ENCODE measurements at regions not wholly inside any gene's neighbourhood (a gene's known extent, or its start where the extent isn't known, plus 50 kb on each side); places are given as distances from the start of the nearest gene placed in this dataset.

DNA sequence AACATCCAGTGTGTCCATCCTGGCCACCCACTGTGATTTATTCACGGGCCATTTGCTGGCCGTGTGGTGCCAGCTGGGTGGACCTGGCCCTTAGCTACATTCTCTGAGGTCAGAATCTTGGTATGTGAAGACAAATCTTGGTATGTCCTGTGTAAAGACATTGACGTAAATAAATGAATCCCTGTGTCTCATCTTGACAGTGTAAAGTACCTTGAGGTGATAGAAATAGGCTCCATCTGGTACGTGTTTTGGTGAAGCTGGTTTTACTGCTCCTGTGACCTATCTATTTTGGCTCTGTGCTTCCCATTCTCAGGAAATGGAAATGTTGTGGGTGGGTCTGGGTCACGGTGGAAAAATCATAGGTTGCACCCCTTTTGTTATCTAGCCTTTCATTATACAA lies 245.4 kb upstream of the ANKH start:
- Histone ChIP-seq H3K9me3 (no peaks in the 10 kb centered on the region), H3K27ac (ENCODE audit: low read depth in 2 of 2, low read length in 1 of 2) (no peak overlapping the region), H3F3A (replicated peaks; ENCODE audit: insufficient read depth) (no peaks in the 10 kb centered on the region), H3K36me3 (replicated peaks in 1 of 2; ENCODE audit: control insufficient read depth in 1 of 2, insufficient read depth in 2 of 2, low read length in 1 of 2) (no peaks in the 10 kb centered on the region), H3K9ac (no peak overlapping the region), H3K27me3 (ENCODE audit: insufficient read depth) (no peaks in the 10 kb centered on the region; the same call in 1 of the 2 replicates), H3K9me2 (no peaks in the 10 kb centered on the region), H3K79me2 (ENCODE audit: insufficient read depth) (no peaks in the 10 kb centered on the region), H2AFZ (ENCODE audit: low read depth) (no peak overlapping the region), H3K4me1 (ENCODE audit: control insufficient read depth in 1 of 2, insufficient read depth in 2 of 2, low read depth in 1 of 2, low read length in 1 of 2) (no peaks in the 10 kb centered on the region; a peak in 1 of 4 replicates), H4K20me1 (ENCODE audit: insufficient read depth) (no peaks in the 10 kb centered on the region), H3K4me2 (no peak overlapping the region), H3K4me3 (ENCODE audit: low read depth in 2 of 2, low read length in 1 of 2) (no peak overlapping the region)
- 55% methylated on average over 5 of the region's 5 CpGs for WGBS (ENCODE audit: low lambda C conversion rate)
- ChIA-PET POLR2A (no interaction called here), CTCF (interaction anchor here (1.0 to 1.7 kb wide), 2 partner anchors 11 to 16 kb away, joined by 4 read pairs; no protein-coding TSS in a partner anchor)
- no peak for DNase-seq
- TF ChIP-seq, protein P1, sequence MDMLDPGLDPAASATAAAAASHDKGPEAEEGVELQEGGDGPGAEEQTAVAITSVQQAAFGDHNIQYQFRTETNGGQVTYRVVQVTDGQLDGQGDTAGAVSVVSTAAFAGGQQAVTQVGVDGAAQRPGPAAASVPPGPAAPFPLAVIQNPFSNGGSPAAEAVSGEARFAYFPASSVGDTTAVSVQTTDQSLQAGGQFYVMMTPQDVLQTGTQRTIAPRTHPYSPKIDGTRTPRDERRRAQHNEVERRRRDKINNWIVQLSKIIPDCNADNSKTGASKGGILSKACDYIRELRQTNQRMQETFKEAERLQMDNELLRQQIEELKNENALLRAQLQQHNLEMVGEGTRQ (IDR thresholded peaks at IDR 0.05; ENCODE audit: borderline replicate concordance, low read depth, low read length): no peak
- TF ChIP-seq, protein P2, sequence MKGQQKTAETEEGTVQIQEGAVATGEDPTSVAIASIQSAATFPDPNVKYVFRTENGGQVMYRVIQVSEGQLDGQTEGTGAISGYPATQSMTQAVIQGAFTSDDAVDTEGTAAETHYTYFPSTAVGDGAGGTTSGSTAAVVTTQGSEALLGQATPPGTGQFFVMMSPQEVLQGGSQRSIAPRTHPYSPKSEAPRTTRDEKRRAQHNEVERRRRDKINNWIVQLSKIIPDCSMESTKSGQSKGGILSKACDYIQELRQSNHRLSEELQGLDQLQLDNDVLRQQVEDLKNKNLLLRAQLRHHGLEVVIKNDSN (IDR thresholded peaks at IDR 0.05; ENCODE audit: borderline replicate concordance, low read depth): no peak
- TF ChIP-seq TEAD4 (IDR thresholded peaks at IDR 0.05; ENCODE audit: borderline replicate concordance, insufficient read depth): no peak
- TF ChIP-seq, protein P3, sequence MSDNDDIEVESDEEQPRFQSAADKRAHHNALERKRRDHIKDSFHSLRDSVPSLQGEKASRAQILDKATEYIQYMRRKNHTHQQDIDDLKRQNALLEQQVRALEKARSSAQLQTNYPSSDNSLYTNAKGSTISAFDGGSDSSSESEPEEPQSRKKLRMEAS (IDR thresholded peaks at IDR 0.05; ENCODE audit: low read depth): no peak
- TF ChIP-seq, protein P4, sequence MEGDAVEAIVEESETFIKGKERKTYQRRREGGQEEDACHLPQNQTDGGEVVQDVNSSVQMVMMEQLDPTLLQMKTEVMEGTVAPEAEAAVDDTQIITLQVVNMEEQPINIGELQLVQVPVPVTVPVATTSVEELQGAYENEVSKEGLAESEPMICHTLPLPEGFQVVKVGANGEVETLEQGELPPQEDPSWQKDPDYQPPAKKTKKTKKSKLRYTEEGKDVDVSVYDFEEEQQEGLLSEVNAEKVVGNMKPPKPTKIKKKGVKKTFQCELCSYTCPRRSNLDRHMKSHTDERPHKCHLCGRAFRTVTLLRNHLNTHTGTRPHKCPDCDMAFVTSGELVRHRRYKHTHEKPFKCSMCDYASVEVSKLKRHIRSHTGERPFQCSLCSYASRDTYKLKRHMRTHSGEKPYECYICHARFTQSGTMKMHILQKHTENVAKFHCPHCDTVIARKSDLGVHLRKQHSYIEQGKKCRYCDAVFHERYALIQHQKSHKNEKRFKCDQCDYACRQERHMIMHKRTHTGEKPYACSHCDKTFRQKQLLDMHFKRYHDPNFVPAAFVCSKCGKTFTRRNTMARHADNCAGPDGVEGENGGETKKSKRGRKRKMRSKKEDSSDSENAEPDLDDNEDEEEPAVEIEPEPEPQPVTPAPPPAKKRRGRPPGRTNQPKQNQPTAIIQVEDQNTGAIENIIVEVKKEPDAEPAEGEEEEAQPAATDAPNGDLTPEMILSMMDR (IDR thresholded peaks at IDR 0.05): no peak
- no peak for TF ChIP-seq YY1 (IDR thresholded peaks at IDR 0.05; ENCODE audit: low read depth)
- TF ChIP-seq, protein P5, sequence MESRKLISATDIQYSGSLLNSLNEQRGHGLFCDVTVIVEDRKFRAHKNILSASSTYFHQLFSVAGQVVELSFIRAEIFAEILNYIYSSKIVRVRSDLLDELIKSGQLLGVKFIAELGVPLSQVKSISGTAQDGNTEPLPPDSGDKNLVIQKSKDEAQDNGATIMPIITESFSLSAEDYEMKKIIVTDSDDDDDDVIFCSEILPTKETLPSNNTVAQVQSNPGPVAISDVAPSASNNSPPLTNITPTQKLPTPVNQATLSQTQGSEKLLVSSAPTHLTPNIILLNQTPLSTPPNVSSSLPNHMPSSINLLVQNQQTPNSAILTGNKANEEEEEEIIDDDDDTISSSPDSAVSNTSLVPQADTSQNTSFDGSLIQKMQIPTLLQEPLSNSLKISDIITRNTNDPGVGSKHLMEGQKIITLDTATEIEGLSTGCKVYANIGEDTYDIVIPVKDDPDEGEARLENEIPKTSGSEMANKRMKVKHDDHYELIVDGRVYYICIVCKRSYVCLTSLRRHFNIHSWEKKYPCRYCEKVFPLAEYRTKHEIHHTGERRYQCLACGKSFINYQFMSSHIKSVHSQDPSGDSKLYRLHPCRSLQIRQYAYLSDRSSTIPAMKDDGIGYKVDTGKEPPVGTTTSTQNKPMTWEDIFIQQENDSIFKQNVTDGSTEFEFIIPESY (IDR thresholded peaks at IDR 0.05; ENCODE audit: borderline replicate concordance, low read depth): no peak
- no peak for TF ChIP-seq MEF2A (IDR thresholded peaks at IDR 0.05; ENCODE audit: borderline replicate concordance, low read depth)
- TF ChIP-seq CHD2 (IDR thresholded peaks at IDR 0.05; ENCODE audit: low read length, partially characterized antibody): no peak
- TF ChIP-seq, protein P6, sequence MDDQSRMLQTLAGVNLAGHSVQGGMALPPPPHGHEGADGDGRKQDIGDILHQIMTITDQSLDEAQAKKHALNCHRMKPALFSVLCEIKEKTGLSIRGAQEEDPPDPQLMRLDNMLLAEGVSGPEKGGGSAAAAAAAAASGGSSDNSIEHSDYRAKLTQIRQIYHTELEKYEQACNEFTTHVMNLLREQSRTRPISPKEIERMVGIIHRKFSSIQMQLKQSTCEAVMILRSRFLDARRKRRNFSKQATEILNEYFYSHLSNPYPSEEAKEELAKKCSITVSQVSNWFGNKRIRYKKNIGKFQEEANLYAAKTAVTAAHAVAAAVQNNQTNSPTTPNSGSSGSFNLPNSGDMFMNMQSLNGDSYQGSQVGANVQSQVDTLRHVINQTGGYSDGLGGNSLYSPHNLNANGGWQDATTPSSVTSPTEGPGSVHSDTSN (IDR thresholded peaks at IDR 0.05): no peak
- no peak for TF ChIP-seq MXI1 (IDR thresholded peaks at IDR 0.05; ENCODE audit: low read depth, low read length)
- TF ChIP-seq NFIC (IDR thresholded peaks at IDR 0.05; ENCODE audit: borderline replicate concordance): no peak

All from SK-N-SH (cell line).